ENCODE measurements at regions not wholly inside any gene's neighbourhood (a gene's known extent, or its start where the extent isn't known, plus 50 kb on each side); places are given as distances from the start of the nearest gene placed in this dataset.

- FAIRE-seq (no peak), DNase-seq (ENCODE audit: low read depth in 1 of 2, low spot score in 2 of 2) (no peak)
- H3K14ac ChIP-seq (ENCODE audit: insufficient read length), result no peak overlapping the region
- no peak overlapping the region for H2BK120ac ChIP-seq (replicated peaks; ENCODE audit: low read depth, low read length)
- H3K27ac ChIP-seq (ENCODE audit: low read depth, low read length), result no peak overlapping the region
- H3K23ac ChIP-seq (ENCODE audit: insufficient read length), result no peak overlapping the region
- H4K91ac ChIP-seq (replicated peaks; ENCODE audit: insufficient read length, low read length), result no peak overlapping the region
- no peaks in the 10 kb centered on the region for H3K9me3 ChIP-seq (ENCODE audit: insufficient read depth in 2 of 2, low read depth in 1 of 2, low read length in 1 of 2)
- H3K23me2 ChIP-seq (ENCODE audit: low read depth, low read length), result no peaks in the 10 kb centered on the region
- H3K4me1 ChIP-seq (replicated peaks in 1 of 4; ENCODE audit: control insufficient read depth in 3 of 4, insufficient read depth in 4 of 4, low read length in 3 of 4), result no peaks in the 10 kb centered on the region
- H4K5ac ChIP-seq (ENCODE audit: insufficient read length, low read depth, low read length), result no peak overlapping the region
- ChIA-PET CTCF (ENCODE audit: partially characterized antibody) (interaction anchor here (0.9 to 1.5 kb wide), 3 partner anchors 206 to 1298 kb away, joined by 3 read pairs; no protein-coding TSS in a partner anchor), POLR2A (ENCODE audit: partially characterized antibody) (no interaction called here)
- no peaks in the 10 kb centered on the region for H3K79me2 ChIP-seq (ENCODE audit: control insufficient read depth in 1 of 2, insufficient read depth in 2 of 2, low read length in 2 of 2)
- H2BK5ac ChIP-seq (ENCODE audit: low read depth, low read length), result no peak overlapping the region
- H3K36me3 ChIP-seq (ENCODE audit: control insufficient read depth in 2 of 4, insufficient read depth in 4 of 4, low read length in 3 of 4), result no peaks in the 10 kb centered on the region
- no peak overlapping the region for H3K18ac ChIP-seq (ENCODE audit: extremely low read depth, low read length)
- H2AK5ac ChIP-seq (ENCODE audit: low read depth, low read length), result no peak overlapping the region
- no peak overlapping the region for H3K9ac ChIP-seq (replicated peaks in 1 of 4; ENCODE audit: extremely low read depth in 1 of 4, low read depth in 3 of 4, low read length in 3 of 4)
- no peak overlapping the region for H2BK20ac ChIP-seq (ENCODE audit: low read length)
- no peak overlapping the region for H3K4ac ChIP-seq (replicated peaks; ENCODE audit: insufficient read length, low read depth, low read length)
- no peak overlapping the region for H4K8ac ChIP-seq (ENCODE audit: extremely low read depth, insufficient read depth, low read length)
- no peaks in the 10 kb centered on the region for H4K20me1 ChIP-seq (replicated peaks in 1 of 2; ENCODE audit: control insufficient read depth in 1 of 2, insufficient read depth in 2 of 2, low read length in 2 of 2)
- H3K79me1 ChIP-seq (ENCODE audit: low read depth, low read length), result no peaks in the 10 kb centered on the region
- H3K4me3 ChIP-seq (ENCODE audit: extremely low read depth in 1 of 4, insufficient read depth in 2 of 4, low read depth in 3 of 4, low read length in 4 of 4), result no peak overlapping the region
- WGBS, 2 experiments (ENCODE audit: extremely low coverage in 1 of 2, insufficient coverage in 1 of 2, insufficient read length in 1 of 2, insufficient replicate concordance in 2 of 2, low coverage in 1 of 2, low lambda C conversion rate in 2 of 2, missing lambda C conversion rate in 1 of 2), result 82% methylated on average over 2 of the region's 2 CpGs; no CpG with 5 or more reads in 1 of the 2 experiments
- no peak overlapping the region for H2BK12ac ChIP-seq (ENCODE audit: low read depth, low read length)
- no peak overlapping the region for H3K56ac ChIP-seq (replicated peaks; ENCODE audit: insufficient read length, low read depth, low read length)
- no peak overlapping the region for H2AFZ ChIP-seq (ENCODE audit: low read length)
- no peak overlapping the region for H3K4me2 ChIP-seq (ENCODE audit: insufficient read depth in 1 of 2, low read depth in 2 of 2, low read length in 2 of 2)
- no peak overlapping the region for H2BK15ac ChIP-seq (ENCODE audit: low read length)
- no peaks in the 10 kb centered on the region for H3K27me3 ChIP-seq (replicated peaks in 1 of 4; ENCODE audit: control insufficient read depth in 3 of 4, extremely low read depth in 1 of 4, insufficient read depth in 3 of 4, low read length in 3 of 4)
- TF ChIP-seq ATF2 (IDR thresholded peaks at IDR 0.05; ENCODE audit: low read length) (no peak), ZNF274 (IDR thresholded peaks at IDR 0.05; ENCODE audit: borderline replicate concordance, extremely low read depth, low read length) (no peak), POLR2AphosphoS5 (IDR thresholded peaks at IDR 0.05; ENCODE audit: low read depth, low read length) (no peak), KDM4A (IDR thresholded peaks at IDR 0.05; ENCODE audit: low read depth, low read length, severe bottlenecking) (no peak), ASH2L (IDR thresholded peaks at IDR 0.05; ENCODE audit: low read length) (no peak), JUN (IDR thresholded peaks at IDR 0.05; ENCODE audit: low read depth, low read length) (no peak), RAD21 (IDR thresholded peaks at IDR 0.05 in 1 of 2, conservative IDR thresholded peaks at IDR 0.05 in 1 of 2; ENCODE audit: low read depth in 2 of 2, low read length in 2 of 2) (no peak), EZH2 (IDR thresholded peaks at IDR 0.05; ENCODE audit: low read depth, low read length, severe bottlenecking) (no peak), GABPA (IDR thresholded peaks at IDR 0.05; ENCODE audit: borderline replicate concordance, insufficient read depth, low read length) (no peak), SIN3A (conservative IDR thresholded peaks at IDR 0.05 in 1 of 2, IDR thresholded peaks at IDR 0.05 in 1 of 2; ENCODE audit: low read depth in 1 of 2, low read length in 2 of 2) (no peak)
- TF ChIP-seq, protein P1, sequence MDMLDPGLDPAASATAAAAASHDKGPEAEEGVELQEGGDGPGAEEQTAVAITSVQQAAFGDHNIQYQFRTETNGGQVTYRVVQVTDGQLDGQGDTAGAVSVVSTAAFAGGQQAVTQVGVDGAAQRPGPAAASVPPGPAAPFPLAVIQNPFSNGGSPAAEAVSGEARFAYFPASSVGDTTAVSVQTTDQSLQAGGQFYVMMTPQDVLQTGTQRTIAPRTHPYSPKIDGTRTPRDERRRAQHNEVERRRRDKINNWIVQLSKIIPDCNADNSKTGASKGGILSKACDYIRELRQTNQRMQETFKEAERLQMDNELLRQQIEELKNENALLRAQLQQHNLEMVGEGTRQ (IDR thresholded peaks at IDR 0.05; ENCODE audit: low read length), result no peak
Measured at GRCh38 chr12:61985830-61986229, 274.4 kb upstream of the USP15 start.
